Adipose tissue (tissue), 3 donors: ENCODE measurements at regions not wholly inside any gene's neighbourhood (a gene's known extent, or its start where the extent isn't known, plus 50 kb on each side); places are given as distances from the start of the nearest gene placed in this dataset.

Source experiments
- H3K27ac ChIP-seq: one replicate; pipeline ENCODE4 v1.5.1; 2013; ENCODE audit warnings: low read depth, low read length
- WGBS, 3 donors: extraction: QIAGEN DNeasy Blood & Tissue Kit; methylation state at CpG; one replicate each; pipeline ENCODE4 v1.1.7; 2013; 5-methylcytosine and 5-hydroxymethylcytosine counted together
- donor health status: healthy with polysubstance abuse.
- donor health status: Bipolar disorder and iron deficiency.
- donor health status: healthy.

DNA sequence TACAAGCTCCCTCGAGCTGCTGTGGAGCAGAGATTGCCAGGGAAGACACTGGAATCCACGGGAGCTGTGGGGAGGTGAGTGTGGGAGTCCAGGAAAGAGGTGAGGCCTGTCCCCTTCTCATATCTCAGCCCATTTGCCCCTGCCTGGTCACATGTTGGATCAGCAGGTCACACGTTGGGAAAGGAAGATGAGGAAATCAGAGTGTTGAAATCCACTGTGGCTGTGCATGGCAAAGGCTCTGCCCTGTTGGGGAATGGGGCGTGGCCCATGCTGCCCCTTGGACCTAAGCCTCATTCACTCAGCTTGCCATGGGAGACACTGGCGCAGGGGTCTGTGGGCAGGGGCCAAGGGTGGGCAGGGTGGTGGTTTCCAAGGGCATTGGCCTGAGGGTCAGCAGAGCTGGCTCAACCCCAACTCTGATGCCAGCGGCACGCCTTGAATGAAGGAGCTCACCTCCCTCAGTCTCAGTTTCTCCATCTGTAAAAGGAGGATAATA lies 85.4 kb upstream of the CPEB4 start:
- no peak overlapping the region for H3K27ac ChIP-seq
- WGBS, 3 donors: 43 to 78% (median 51%) methylated on average over 7 of the region's 7 CpGs

- no peak overlapping the region for H3K27ac ChIP-seq
- 88 to 90% (median 88%) methylated on average over 7 of the region's 7 CpGs for WGBS, 3 donors
Measured at GRCh38 chr5:173804579-173804978, 83.6 kb upstream of the CPEB4 start.

DNA sequence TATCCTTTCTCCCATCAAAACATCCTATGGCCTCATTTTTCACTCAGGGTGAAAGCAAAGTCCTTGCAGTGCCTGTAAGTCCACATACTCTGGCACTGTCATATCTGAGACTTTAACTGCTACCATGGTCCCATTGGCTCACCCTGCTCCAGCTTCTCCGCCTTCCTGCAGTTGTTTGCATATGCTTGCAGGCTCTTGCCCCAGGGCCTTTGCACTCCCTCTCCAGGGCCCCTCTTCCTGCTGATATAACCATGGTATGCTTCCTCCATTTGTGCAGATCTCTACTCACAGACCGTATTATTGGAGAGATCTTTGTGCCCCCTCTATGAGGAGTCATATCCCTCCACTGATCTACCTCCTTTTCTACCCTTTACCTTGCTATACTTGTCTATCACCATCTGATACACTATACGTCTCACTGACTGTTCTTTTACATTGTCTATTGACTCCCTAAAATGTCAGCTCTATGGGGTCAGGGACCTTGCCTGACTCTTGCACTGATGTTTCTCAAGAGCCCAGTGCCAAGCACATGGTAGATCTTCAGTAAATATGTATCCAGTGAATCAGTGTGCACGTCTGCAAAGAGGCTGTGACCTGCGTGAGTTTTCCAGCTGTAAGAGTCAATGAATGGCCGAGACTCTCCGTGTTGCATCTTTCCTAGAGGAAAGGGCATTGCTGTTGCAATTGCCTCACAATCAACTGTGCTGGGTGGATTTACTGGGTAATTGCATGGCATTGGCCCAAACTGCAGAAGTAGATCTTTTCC lies 81.7 kb upstream of the CPEB4 start:
- WGBS, 3 donors: 72 to 82% (median 72%) methylated on average over 7 of the region's 7 CpGs
- H3K27ac ChIP-seq: no peak overlapping the region

DNA sequence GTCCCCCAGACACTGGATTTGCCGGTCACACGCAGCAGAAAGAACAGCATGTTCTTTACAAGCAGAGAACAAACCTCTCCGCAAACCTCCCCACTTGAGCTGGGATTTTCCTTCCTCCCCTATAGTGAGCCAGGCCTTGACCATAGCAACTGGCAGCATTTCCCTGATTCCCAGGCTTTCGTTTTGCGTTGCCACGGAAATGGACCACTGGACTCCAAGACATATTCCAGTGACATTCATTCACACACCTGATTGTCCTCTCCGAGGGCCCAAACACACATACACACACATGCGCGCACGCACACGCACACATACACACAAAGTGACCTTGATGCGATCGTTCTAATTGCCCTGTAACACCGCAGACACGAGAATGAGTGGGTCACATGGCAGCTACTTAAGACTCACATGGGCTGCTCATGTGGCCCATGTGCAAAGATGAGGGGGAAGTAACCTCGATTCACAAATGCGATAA lies 80.9 kb upstream of the CPEB4 start:
- 77 to 85% (median 83%) methylated on average over 17 of the region's 17 CpGs for WGBS, 3 donors
- H3K27ac ChIP-seq: no peak overlapping the region

- WGBS, 3 donors: 57 to 88% (median 62%) methylated on average over 9 of the region's 9 CpGs
- H3K27ac ChIP-seq: no peak overlapping the region
Measured at GRCh38 chr5:173808079-173808808, 79.9 kb upstream of the CPEB4 start.

GRCh38 chr5:173809014-173809413 lies 79.1 kb upstream of the CPEB4 start:
- H3K27ac ChIP-seq: no peak overlapping the region
- 77 to 80% (median 78%) methylated on average over 6 of the region's 6 CpGs for WGBS, 3 donors

GRCh38 chr5:173812811-173813550 lies 75.2 kb upstream of the CPEB4 start:
- no peak overlapping the region for H3K27ac ChIP-seq

DNA sequence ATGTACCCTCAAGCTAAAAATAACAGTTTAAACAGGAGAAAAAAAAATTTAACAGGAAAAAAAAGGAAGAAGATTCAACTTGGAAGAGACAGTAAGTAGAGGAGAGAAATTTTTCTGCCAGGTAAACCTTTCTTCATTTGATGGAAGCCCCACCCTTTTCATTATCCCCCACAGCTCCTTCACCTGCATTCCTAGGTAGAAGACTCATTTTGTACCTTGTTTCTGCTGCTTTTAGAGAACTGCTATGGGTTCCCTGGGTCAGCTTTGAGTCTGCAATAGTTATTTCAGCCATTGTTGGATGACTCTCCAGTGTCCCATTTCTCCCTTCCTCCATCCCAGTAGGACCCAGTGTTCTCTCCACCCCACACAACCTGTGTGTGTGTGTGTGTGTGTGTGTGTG lies 74.1 kb upstream of the CPEB4 start:
- H3K27ac ChIP-seq: no peak overlapping the region

- WGBS, 3 donors: 85 to 92% (median 91%) methylated on average over 9 of the region's 9 CpGs
- H3K27ac ChIP-seq: no peak overlapping the region
Measured at GRCh38 chr5:173815571-173815970, 72.6 kb upstream of the CPEB4 start.

GRCh38 chr5:173816728-173817127 lies 71.4 kb upstream of the CPEB4 start:
- 64 to 82% (median 76%) methylated on average over 5 of the region's 5 CpGs for whole genome bisulfite sequencing, 3 donors

GRCh38 chr5:173817561-173817960 lies 70.6 kb upstream of the CPEB4 start:
- WGBS, 3 donors: 82 to 89% (median 87%) methylated on average over 5 of the region's 5 CpGs
- H3K27ac ChIP-seq: no peak overlapping the region

More at GRCh38 chr5:173816728-173817127, 71.4 kb upstream of the CPEB4 start:
- no peak overlapping the region for H3K27ac ChIP-seq

- H3K27ac ChIP-seq: no peak overlapping the region
- WGBS, 3 donors: 75 to 100% (median 85%) methylated on average over 3 of the region's 3 CpGs
Measured at GRCh38 chr5:173819521-173819920, 68.6 kb upstream of the CPEB4 start.

- H3K27ac ChIP-seq: no peak overlapping the region
Measured at GRCh38 chr5:173823274-173823644, 64.9 kb upstream of the CPEB4 start.

DNA sequence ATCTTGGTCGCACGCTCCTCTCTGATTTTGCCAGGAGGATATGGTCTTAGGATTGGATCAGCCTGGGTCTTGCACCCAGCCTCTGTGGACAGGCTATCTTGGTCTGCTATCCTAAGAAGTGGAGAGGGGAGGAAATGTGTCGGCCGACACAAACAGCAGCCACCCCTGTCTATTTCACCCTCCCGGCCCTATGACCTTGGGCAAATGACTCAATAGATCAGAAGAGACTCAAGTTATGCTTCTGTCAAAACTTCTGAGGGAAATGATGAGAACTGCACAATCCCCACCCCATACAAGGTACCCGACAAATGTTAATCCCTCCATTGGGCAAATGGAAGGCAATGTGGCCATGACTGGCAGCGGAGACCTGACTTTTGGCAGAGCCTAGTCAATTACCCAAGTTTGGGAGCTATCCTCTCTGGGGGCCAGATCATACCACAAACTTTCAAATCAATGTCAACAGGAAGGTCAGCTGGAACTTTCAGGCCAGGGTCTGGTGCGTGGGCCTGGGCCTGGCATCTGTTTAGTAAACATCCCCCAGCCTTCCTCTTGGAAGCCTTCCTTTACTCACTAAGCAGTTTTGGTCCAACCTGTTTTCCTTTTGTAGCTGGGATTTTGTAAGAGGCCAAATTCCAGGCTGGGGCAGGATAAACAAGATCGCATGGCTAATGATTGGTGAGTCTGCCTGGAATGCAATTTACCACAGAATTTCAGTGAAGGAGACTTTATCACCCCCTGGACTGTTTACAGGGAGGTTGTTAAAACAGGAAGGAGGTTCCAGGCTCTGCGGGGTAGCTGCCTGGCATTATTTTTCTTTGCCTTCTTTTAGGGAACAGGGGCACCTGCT lies 64.2 kb upstream of the CPEB4 start:
- H3K27ac ChIP-seq: no peak overlapping the region
- WGBS, 3 donors: 63 to 68% (median 68%) methylated on average over 10 of the region's 10 CpGs

DNA sequence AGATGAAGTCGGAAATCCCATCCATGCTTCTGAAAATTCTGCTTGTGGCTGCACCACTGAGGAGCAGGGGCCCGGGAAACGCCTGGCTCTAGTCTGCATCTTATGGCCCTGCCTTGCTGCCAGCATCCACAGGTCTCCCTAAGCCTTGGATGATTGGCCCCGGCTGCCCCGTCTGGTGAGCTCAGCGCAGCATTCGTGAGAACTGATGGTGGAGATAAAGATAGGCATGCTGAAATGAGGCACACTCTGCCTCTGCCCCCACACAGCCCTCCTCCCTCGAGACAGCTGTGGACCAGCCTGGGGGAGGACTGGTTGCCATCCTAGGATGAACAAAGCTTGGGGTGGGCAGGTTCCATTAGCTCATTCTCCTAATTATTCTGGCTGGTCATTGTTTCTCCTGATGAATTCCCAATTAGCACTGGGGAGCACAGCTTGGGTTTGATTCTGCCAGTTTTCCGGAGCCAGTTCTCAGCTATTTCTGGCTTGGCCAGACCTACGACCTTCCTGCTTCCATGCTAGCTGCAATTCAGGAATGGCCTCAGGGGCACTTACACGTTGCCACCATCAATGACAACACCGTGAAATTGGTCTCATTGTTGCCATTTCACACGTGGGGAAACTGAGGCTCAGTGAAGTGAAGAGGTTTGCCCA lies 62.8 kb upstream of the CPEB4 start:
- no peak overlapping the region for H3K27ac ChIP-seq

DNA sequence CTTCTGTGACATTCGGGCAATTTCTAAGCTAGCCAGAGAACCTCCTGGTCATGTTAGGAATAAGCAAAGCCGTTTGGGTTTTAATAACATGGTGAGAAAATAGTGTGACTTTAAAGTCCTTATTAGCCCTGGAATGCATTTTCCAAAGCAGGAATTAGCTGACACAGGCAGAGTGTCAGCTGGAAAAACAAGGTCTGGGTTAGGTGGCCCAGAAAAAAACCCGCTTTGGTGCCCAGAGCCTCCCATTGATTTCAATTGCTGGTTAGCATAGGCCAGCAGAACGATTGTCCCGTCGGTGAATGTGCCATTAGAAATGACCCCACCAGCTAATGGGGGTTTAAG lies 62.1 kb upstream of the CPEB4 start:
- WGBS, 3 donors: 59 to 93% (median 93%) methylated on average over 6 of the region's 6 CpGs
- no peak overlapping the region for H3K27ac ChIP-seq

More for the DNA sequence above, 62.8 kb upstream of the CPEB4 start:
- 68 to 75% (median 74%) methylated on average over 13 of the region's 13 CpGs for WGBS, 3 donors

- no peak overlapping the region for H3K27ac ChIP-seq
- WGBS, 3 donors: 63 to 94% (median 93%) methylated on average over 5 of the region's 5 CpGs
Measured at GRCh38 chr5:173826428-173827350, 61.5 kb upstream of the CPEB4 start.
